ENCODE measurements at regions not wholly inside any gene's neighbourhood (a gene's known extent, or its start where the extent isn't known, plus 50 kb on each side); places are given as distances from the start of the nearest gene placed in this dataset.

DNA sequence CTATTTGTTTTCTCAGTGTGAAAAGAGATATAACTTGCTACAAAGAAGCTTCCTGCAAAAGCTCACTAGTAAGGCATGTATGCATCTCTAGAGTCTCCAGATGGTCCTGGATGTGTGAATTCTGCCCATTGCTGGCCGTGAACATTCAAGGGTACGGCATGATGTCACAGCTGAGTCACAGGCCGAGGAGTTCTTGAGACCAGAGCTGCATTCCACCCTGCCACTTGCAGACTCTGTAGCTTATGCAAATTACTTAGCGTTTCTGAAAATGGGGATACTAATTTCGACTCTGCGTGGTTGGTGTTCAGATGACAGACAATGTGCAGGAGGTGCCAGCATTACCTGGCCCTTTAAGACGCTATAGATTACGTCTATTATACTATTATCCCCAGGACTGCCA lies 470.7 kb downstream of the ZNF536 start:
- TF ChIP-seq, protein P1, sequence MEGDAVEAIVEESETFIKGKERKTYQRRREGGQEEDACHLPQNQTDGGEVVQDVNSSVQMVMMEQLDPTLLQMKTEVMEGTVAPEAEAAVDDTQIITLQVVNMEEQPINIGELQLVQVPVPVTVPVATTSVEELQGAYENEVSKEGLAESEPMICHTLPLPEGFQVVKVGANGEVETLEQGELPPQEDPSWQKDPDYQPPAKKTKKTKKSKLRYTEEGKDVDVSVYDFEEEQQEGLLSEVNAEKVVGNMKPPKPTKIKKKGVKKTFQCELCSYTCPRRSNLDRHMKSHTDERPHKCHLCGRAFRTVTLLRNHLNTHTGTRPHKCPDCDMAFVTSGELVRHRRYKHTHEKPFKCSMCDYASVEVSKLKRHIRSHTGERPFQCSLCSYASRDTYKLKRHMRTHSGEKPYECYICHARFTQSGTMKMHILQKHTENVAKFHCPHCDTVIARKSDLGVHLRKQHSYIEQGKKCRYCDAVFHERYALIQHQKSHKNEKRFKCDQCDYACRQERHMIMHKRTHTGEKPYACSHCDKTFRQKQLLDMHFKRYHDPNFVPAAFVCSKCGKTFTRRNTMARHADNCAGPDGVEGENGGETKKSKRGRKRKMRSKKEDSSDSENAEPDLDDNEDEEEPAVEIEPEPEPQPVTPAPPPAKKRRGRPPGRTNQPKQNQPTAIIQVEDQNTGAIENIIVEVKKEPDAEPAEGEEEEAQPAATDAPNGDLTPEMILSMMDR (IDR thresholded peaks at IDR 0.05) = no peak
- TF ChIP-seq POLR2A (IDR thresholded peaks at IDR 0.05) (no peak), POLR2AphosphoS5 (IDR thresholded peaks at IDR 0.05) (no peak)

Measured in prostate gland (tissue), 2 donors.